Endothelial cell of umbilical vein (primary cell): ENCODE measurements at regions not wholly inside any gene's neighbourhood (a gene's known extent, or its start where the extent isn't known, plus 50 kb on each side); places are given as distances from the start of the nearest gene placed in this dataset.

Source experiments
- BruUV-seq: library from RNA; stranded (reverse); fragments of 400-500 nt; replicated peaks from 2 replicates; lab custom pipeline; 2021; lab: Mats Ljungman, UMichigan
- CTCF ChIA-PET: fragments of 300-600, 350-600 bp; sonication (Branson Sonifier 250); formaldehyde crosslinking; loops from one replicate; lab custom pipeline; 2021; ENCODE audit warnings: antibody characterized with exemption, inconsistent platforms; lab: Charles Lee
- POLR2A ChIA-PET: fragments of 300-600, 350-600 bp; sonication (Branson Sonifier 250); formaldehyde crosslinking; loops from one replicate; lab custom pipeline; 2021; ENCODE audit warnings: antibody characterized with exemption, inconsistent platforms; lab: Charles Lee
- DNase-seq: peaks from one replicate; pipeline ENCODE4 v3.0.0-alpha.2; 2011; ENCODE audit warnings: low read depth, low spot score
- FAIRE-seq: peaks from 2 replicates; lab custom pipeline; 2011; peaks lifted over from hg19 to GRCh38; lab: Jason Lieb, UNC
- H2AFZ ChIP-seq: 2 replicates; pipeline ENCODE4 v1.6.0; 2012; ENCODE audit warnings: low read depth, low read length, control low read depth, inconsistent platforms
- H3K27ac ChIP-seq: 2 replicates; pipeline ENCODE4 v1.5.1; 2011; ENCODE audit warnings: low read depth, mild to moderate bottlenecking, control low read depth, low read length, moderate library complexity; ENCODE audit not compliant: insufficient read depth
- H3K27me3 ChIP-seq, 2 experiments: 2 replicates each; pipeline versions ENCODE4 v1.6.0 to v1.6.1; 2011; ENCODE audit warnings: low read length in 2 of 2, mixed read lengths in 1 of 2; ENCODE audit not compliant: control insufficient read depth in 2 of 2, insufficient read depth in 2 of 2
- H3K36me3 ChIP-seq, 2 experiments: 2 replicates in 1 of 2; 3 replicates in 1 of 2; pipeline ENCODE4 v1.5.1; 2011; ENCODE audit warnings: low read length in 2 of 2, mild to moderate bottlenecking in 1 of 2, moderate library complexity in 1 of 2; ENCODE audit not compliant: control insufficient read depth in 2 of 2, insufficient read depth in 2 of 2; ENCODE audit errors: extremely low read depth in 1 of 2
- H3K4me1 ChIP-seq: 3 replicates; pipeline ENCODE4 v1.5.1; 2011; ENCODE audit warnings: mild to moderate bottlenecking, low read length; ENCODE audit not compliant: control insufficient read depth, insufficient read depth; ENCODE audit errors: extremely low read depth
- H3K4me2 ChIP-seq: 2 replicates; pipeline ENCODE4 v1.6.1; 2011; ENCODE audit warnings: low read length, control low read depth, mixed read lengths; ENCODE audit not compliant: insufficient read depth
- H3K4me3 ChIP-seq, 3 experiments: fragments of 200-600 bp in 1 of 3; sonication (generic), shearing (Covaris generic) in 1 of 3; replicated peaks in 1 of 3; 2 replicates each; pipeline ENCODE4 v1.5.1; 2011 to 2016; ENCODE audit warnings: control low read depth in 3 of 3, low read length in 3 of 3, mild to moderate bottlenecking in 2 of 3, inconsistent platforms in 1 of 3, low read depth in 1 of 3, moderate library complexity in 1 of 3; ENCODE audit not compliant: insufficient read depth in 1 of 3
- H3K79me2 ChIP-seq: 2 replicates; pipeline ENCODE4 v1.6.0; 2012; ENCODE audit warnings: low read length, inconsistent platforms; ENCODE audit not compliant: control insufficient read depth, insufficient read depth
- H3K9ac ChIP-seq: replicated peaks from 2 replicates; pipeline ENCODE3; 2011; ENCODE audit warnings: low read length, control low read depth; ENCODE audit not compliant: insufficient read depth; ENCODE audit errors: extremely low read depth
- H3K9me1 ChIP-seq: replicated peaks from 3 replicates; pipeline ENCODE4 v1.6.0; 2011; ENCODE audit warnings: mild to moderate bottlenecking, low read length; ENCODE audit not compliant: control insufficient read depth, insufficient read depth; ENCODE audit errors: extremely low read depth
- H3K9me3 ChIP-seq: replicated peaks from 2 replicates; pipeline ENCODE4 v1.5.1; 2012; ENCODE audit warnings: low read length, inconsistent platforms; ENCODE audit not compliant: control insufficient read depth, insufficient read depth
- H4K20me1 ChIP-seq: replicated peaks from 2 replicates; pipeline ENCODE3; 2011; ENCODE audit warnings: mild to moderate bottlenecking, low read length; ENCODE audit not compliant: control insufficient read depth, insufficient read depth; ENCODE audit errors: extremely low read depth
- EZH2 ChIP-seq: IDR thresholded peaks from 2 replicates; pipeline ENCODE4 v1.6.1; 2012; ENCODE audit warnings: borderline replicate concordance, low read depth, mild to moderate bottlenecking, moderate library complexity, low read length, inconsistent platforms; ENCODE audit not compliant: severe bottlenecking
- FOS ChIP-seq: IDR thresholded peaks from 2 replicates; pipeline ENCODE4 v1.6.1; 2011; ENCODE audit warnings: mild to moderate bottlenecking, low read length, moderate library complexity, borderline replicate concordance; ENCODE audit not compliant: insufficient read depth
- GATA2 ChIP-seq: IDR thresholded peaks from 2 replicates; pipeline ENCODE4 v1.7.0; 2011; ENCODE audit warnings: low read depth, mild to moderate bottlenecking, moderate library complexity, mixed read lengths, low read length; ENCODE audit not compliant: insufficient read length, insufficient read depth
- JUN ChIP-seq: IDR thresholded peaks from 2 replicates; pipeline ENCODE4 v1.6.1; 2011; ENCODE audit warnings: borderline replicate concordance, low read depth; ENCODE audit not compliant: insufficient read length, insufficient read depth
- MAX ChIP-seq: IDR thresholded peaks from 2 replicates; pipeline ENCODE4 v1.6.1; 2011; ENCODE audit not compliant: insufficient read depth, insufficient read length
- MYC ChIP-seq: IDR thresholded peaks from one replicate; pipeline ENCODE4 v1.6.1; 2011; ENCODE audit warnings: mild to moderate bottlenecking, low read depth, low read length
- POLR2A ChIP-seq: IDR thresholded peaks from 2 replicates; pipeline ENCODE4 v1.6.1; 2012; ENCODE audit warnings: low read depth, mild to moderate bottlenecking, control low read depth, low read length
- POLR2AphosphoS5 ChIP-seq: IDR thresholded peaks from 2 replicates; pipeline ENCODE4 v1.6.1; 2012; ENCODE audit warnings: low read depth, mild to moderate bottlenecking, control low read depth, low read length, moderate library complexity; ENCODE audit not compliant: insufficient read depth
- dilution Hi-C: fragments of 300-500 bp; cut with MboI; formaldehyde crosslinking; loops from one replicate; pipeline ENCODE4 v1.15.0; 2019; ENCODE audit warnings: low sequenced_read_pairs; ENCODE audit not compliant: extremely low pct_ligation_motif_present
- intact Hi-C: fragments of 100-400 bp; cut with micrococcal nuclease; formaldehyde crosslinking; loops from one replicate; pipeline ENCODE4 v1.10.0; 2022
- TF ChIP-seq, protein P1 (sequence below), 2 donors: IDR thresholded peaks; 1 replicate in 1 of 2; 2 replicates in 1 of 2; pipeline ENCODE4 v1.5.1; 2011; ENCODE audit warnings: low read length in 2 of 2, mild to moderate bottlenecking in 2 of 2, moderate library complexity in 2 of 2, control low read depth in 1 of 2, inconsistent platforms in 1 of 2, low read depth in 1 of 2; ENCODE audit not compliant: insufficient read depth in 1 of 2; ENCODE audit errors: extremely low read depth in 1 of 2

DNA sequence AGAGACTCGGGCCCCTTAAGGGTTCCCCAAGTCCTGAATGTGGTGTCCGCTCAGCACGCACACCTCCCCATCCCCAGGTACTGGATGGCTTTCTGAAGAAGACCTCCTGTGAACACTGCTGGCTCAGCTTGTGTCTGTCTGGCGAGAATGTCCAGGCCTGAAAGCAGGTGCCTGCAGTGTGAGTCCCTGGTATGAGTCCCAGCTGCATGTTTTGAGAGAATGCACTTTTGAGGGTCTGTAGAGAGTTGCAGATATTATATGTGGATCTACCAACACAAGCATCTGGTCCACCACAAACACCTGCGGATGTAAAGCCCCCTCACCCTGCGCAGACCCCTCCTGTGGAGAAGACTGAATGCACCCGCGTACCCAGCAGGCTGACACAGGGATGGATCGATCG lies 1308.9 kb downstream of the TBC1D22A start:
- BruUV-seq = no TSS peak
- Histone ChIP-seq H4K20me1 (no peaks in the 10 kb centered on the region), H3K9me1 (no peaks in the 10 kb centered on the region), H2AFZ (no peak overlapping the region), H3K4me3 (no peak overlapping the region), H3K9me3 (peaks cover 11% of the 10 kb centered on the region), H3K36me3 (no peaks in the 10 kb centered on the region), H3K27me3 (no peaks in the 10 kb centered on the region), H3K27ac (no peak overlapping the region), H3K9ac (no peak overlapping the region), H3K79me2 (no peaks in the 10 kb centered on the region), H3K4me1 (no peaks in the 10 kb centered on the region), H3K4me2 (no peak overlapping the region)
- CTCF ChIA-PET = no interaction called here
- DNase-seq (no peak), FAIRE-seq (no peak)
- TF ChIP-seq, protein P1, sequence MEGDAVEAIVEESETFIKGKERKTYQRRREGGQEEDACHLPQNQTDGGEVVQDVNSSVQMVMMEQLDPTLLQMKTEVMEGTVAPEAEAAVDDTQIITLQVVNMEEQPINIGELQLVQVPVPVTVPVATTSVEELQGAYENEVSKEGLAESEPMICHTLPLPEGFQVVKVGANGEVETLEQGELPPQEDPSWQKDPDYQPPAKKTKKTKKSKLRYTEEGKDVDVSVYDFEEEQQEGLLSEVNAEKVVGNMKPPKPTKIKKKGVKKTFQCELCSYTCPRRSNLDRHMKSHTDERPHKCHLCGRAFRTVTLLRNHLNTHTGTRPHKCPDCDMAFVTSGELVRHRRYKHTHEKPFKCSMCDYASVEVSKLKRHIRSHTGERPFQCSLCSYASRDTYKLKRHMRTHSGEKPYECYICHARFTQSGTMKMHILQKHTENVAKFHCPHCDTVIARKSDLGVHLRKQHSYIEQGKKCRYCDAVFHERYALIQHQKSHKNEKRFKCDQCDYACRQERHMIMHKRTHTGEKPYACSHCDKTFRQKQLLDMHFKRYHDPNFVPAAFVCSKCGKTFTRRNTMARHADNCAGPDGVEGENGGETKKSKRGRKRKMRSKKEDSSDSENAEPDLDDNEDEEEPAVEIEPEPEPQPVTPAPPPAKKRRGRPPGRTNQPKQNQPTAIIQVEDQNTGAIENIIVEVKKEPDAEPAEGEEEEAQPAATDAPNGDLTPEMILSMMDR (IDR thresholded peaks at IDR 0.05; ENCODE audit: extremely low read depth in 1 of 2, insufficient read depth in 1 of 2, low read depth in 1 of 2, low read length in 2 of 2) = no peak
- TF ChIP-seq JUN (no peak), GATA2 (no peak), FOS (no peak), POLR2A (no peak), EZH2 (no peak), MYC (no peak), POLR2AphosphoS5 (no peak), MAX (no peak)
- POLR2A ChIA-PET = no interaction called here
- intact Hi-C loops = no loop called here
- dilution Hi-C loops = no loop called here
